LHCN-M2 (cell line): ENCODE measurements at regions not wholly inside any gene's neighbourhood (a gene's known extent, or its start where the extent isn't known, plus 50 kb on each side); places are given as distances from the start of the nearest gene placed in this dataset.
A peak's percentile ranks its signal among the peaks of the same experiment; 100 is the strongest.
"Not testable (repeated sequence)": the region's sequence is repeated elsewhere in the genome, so short reads cannot be mapped to it uniquely, and the experiment has no call there.

Source experiments
- DNase-seq: peaks from one replicate; pipeline ENCODE4 v3.0.0-alpha.2; 2012; ENCODE audit warnings: low read depth

- peak; percentile 31 for DNase-seq
Observed at GRCh38 chr14:54010981-54011380, 54.4 kb upstream of the BMP4 start.

- DNase-seq: no peak
Observed at GRCh38 chr14:54023027-54023426, 66.4 kb upstream of the BMP4 start.

- peak; percentile 41 for DNase-seq
Observed at GRCh38 chr14:54025661-54026060, 69.0 kb upstream of the BMP4 start.

- DNase-seq: no peak
Observed at GRCh38 chr14:54026671-54027070, 70.0 kb upstream of the BMP4 start.

GRCh38 chr14:54030996-54031395 lies 74.4 kb upstream of the BMP4 start:
- DNase-seq: not testable (repeated sequence)

GRCh38 chr14:54033285-54033684 lies 76.7 kb upstream of the BMP4 start:
- not testable (repeated sequence) for DNase-seq

GRCh38 chr14:54038724-54039123 lies 82.1 kb upstream of the BMP4 start:
- DNase-seq: no peak

GRCh38 chr14:54039311-54039710 lies 82.7 kb upstream of the BMP4 start:
- DNase-seq: no peak

- peak; percentile 20 for DNase-seq
Observed at GRCh38 chr14:54040846-54041245, 84.2 kb upstream of the BMP4 start.

- DNase-seq: no peak
Observed at GRCh38 chr14:54046250-54046649, 89.6 kb upstream of the BMP4 start.

- no peak for DNase-seq
Observed at GRCh38 chr14:54047645-54048308, 91.2 kb upstream of the BMP4 start.

- no peak for DNase-seq
Observed at GRCh38 chr14:54048311-54048710, 91.7 kb upstream of the BMP4 start.

GRCh38 chr14:54048736-54049135 lies 92.1 kb upstream of the BMP4 start:
- DNase-seq: no peak

GRCh38 chr14:54050759-54051158 lies 94.1 kb upstream of the BMP4 start:
- DNase-seq: no peak

GRCh38 chr14:54052696-54053385 lies 96.2 kb upstream of the BMP4 start:
- DNase-seq: no peak

GRCh38 chr14:54053386-54053745 lies 96.7 kb upstream of the BMP4 start:
- no peak for DNase-seq

GRCh38 chr14:54058505-54058904 lies 101.9 kb upstream of the BMP4 start:
- DNase-seq: peak; percentile 57

- DNase-seq: peak; percentile 11
Observed at GRCh38 chr14:54083549-54084239, 127.1 kb upstream of the BMP4 start.

- peak; percentile 21 for DNase-seq
Observed at GRCh38 chr14:54085232-54085761, 128.7 kb upstream of the BMP4 start.

GRCh38 chr14:54085841-54086240 lies 129.2 kb upstream of the BMP4 start:
- peak; percentile 11 for DNase-seq

GRCh38 chr14:54086767-54087166 lies 130.1 kb upstream of the BMP4 start:
- no peak for DNase-seq

- peak; percentile 14 for DNase-seq
Observed at GRCh38 chr14:54087376-54087775, 130.8 kb upstream of the BMP4 start.

GRCh38 chr14:54088271-54088670 lies 131.6 kb upstream of the BMP4 start:
- DNase-seq: no peak
